ENCODE measurements at regions not wholly inside any gene's neighbourhood (a gene's known extent, or its start where the extent isn't known, plus 50 kb on each side); places are given as distances from the start of the nearest gene placed in this dataset.

DNA sequence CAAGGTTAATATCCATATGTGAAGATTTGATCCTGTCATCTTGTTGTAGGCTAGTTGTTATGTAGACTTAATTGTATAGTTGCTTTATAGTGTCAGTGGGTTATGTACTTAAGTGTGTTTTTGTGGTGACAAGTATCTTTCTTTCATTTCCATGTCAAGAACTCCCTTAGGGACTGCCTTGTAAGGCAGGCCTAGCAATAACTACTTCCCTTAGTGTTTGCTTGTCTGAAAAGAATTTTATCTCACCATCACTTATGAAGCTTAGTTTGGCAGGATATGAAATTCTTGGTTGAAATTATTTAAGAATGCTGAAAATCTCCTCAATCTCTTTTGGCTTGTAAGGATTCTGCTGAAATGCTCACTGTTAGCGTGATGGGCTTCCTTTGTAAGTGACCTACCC is 467.6 kb downstream of the CDH2 start:
- Histone ChIP-seq H3K4me2 (ENCODE audit: control insufficient read depth, insufficient read depth) (no peak overlapping the region), H3K27me3 (replicated peaks in 1 of 2; ENCODE audit: control insufficient read depth in 2 of 2, insufficient read depth in 2 of 2, low read length in 1 of 2) (no peaks in the 10 kb centered on the region), H3K36me3 (ENCODE audit: control insufficient read depth in 2 of 2, insufficient read depth in 2 of 2, low read length in 1 of 2) (no peaks in the 10 kb centered on the region), H3K9me3 (replicated peaks; ENCODE audit: control insufficient read depth, insufficient read depth, low read length) (no peaks in the 10 kb centered on the region), H3K79me2 (ENCODE audit: control insufficient read depth, insufficient read depth, low read length) (no peaks in the 10 kb centered on the region), H4K20me1 (ENCODE audit: control insufficient read depth, insufficient read depth) (no peaks in the 10 kb centered on the region), H2AFZ (ENCODE audit: control insufficient read depth, low read depth, low read length) (no peak overlapping the region), H3K4me3 (no peak overlapping the region), H3K9ac (ENCODE audit: control insufficient read depth, insufficient read depth, low read length) (no peak overlapping the region), H3K27ac (ENCODE audit: control insufficient read depth, insufficient read depth) (no peak overlapping the region), H3K4me1 (ENCODE audit: control insufficient read depth, insufficient read depth, low read length) (no peaks in the 10 kb centered on the region)
- in situ Hi-C loops (cut with MboI) (no loop called here), intact Hi-C loops (cut with micrococcal nuclease; ENCODE audit: unreplicated experiment) (no loop called here)
- ChIA-PET CTCF (no interaction called here), RAD21 (ENCODE audit: unreplicated experiment) (no interaction called here), SMC1A (ENCODE audit: uncharacterized antibody, unreplicated experiment) (no interaction called here), POLR2A (no interaction called here)
- BruUV-seq (replicated peaks) = no TSS peak
- DNase-seq (ENCODE audit: low read depth, low spot score) = no peak
- ATAC-seq = no peak
- 0% methylated on average over 1 of the region's 1 CpG for WGBS (ENCODE audit: insufficient coverage, insufficient replicate concordance, low lambda C conversion rate, missing lambda C conversion rate)
- FAIRE-seq = no peak
- TF ChIP-seq, protein P1, sequence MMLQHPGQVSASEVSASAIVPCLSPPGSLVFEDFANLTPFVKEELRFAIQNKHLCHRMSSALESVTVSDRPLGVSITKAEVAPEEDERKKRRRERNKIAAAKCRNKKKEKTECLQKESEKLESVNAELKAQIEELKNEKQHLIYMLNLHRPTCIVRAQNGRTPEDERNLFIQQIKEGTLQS (IDR thresholded peaks at IDR 0.05; ENCODE audit: borderline replicate concordance, extremely low read depth, low read depth, low read length) = no peak
- TF ChIP-seq, protein P2, sequence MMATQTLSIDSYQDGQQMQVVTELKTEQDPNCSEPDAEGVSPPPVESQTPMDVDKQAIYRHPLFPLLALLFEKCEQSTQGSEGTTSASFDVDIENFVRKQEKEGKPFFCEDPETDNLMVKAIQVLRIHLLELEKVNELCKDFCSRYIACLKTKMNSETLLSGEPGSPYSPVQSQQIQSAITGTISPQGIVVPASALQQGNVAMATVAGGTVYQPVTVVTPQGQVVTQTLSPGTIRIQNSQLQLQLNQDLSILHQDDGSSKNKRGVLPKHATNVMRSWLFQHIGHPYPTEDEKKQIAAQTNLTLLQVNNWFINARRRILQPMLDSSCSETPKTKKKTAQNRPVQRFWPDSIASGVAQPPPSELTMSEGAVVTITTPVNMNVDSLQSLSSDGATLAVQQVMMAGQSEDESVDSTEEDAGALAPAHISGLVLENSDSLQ (IDR thresholded peaks at IDR 0.05) = no peak
- no peak for TF ChIP-seq IRF4 (IDR thresholded peaks at IDR 0.05; ENCODE audit: low read depth, low read length)
- no peak for TF ChIP-seq GATAD2B (conservative IDR thresholded peaks at IDR 0.05; ENCODE audit: low read depth)
- no peak for TF ChIP-seq MEF2B (IDR thresholded peaks at IDR 0.05; ENCODE audit: partially characterized antibody, poor library complexity, severe bottlenecking)
- TF ChIP-seq, protein P3, sequence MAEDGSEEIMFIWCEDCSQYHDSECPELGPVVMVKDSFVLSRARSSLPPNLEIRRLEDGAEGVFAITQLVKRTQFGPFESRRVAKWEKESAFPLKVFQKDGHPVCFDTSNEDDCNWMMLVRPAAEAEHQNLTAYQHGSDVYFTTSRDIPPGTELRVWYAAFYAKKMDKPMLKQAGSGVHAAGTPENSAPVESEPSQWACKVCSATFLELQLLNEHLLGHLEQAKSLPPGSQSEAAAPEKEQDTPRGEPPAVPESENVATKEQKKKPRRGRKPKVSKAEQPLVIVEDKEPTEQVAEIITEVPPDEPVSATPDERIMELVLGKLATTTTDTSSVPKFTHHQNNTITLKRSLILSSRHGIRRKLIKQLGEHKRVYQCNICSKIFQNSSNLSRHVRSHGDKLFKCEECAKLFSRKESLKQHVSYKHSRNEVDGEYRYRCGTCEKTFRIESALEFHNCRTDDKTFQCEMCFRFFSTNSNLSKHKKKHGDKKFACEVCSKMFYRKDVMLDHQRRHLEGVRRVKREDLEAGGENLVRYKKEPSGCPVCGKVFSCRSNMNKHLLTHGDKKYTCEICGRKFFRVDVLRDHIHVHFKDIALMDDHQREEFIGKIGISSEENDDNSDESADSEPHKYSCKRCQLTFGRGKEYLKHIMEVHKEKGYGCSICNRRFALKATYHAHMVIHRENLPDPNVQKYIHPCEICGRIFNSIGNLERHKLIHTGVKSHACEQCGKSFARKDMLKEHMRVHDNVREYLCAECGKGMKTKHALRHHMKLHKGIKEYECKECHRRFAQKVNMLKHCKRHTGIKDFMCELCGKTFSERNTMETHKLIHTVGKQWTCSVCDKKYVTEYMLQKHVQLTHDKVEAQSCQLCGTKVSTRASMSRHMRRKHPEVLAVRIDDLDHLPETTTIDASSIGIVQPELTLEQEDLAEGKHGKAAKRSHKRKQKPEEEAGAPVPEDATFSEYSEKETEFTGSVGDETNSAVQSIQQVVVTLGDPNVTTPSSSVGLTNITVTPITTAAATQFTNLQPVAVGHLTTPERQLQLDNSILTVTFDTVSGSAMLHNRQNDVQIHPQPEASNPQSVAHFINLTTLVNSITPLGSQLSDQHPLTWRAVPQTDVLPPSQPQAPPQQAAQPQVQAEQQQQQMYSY (CRISPR knock-in tag; IDR thresholded peaks at IDR 0.05) = no peak
- TF ChIP-seq TARDBP (IDR thresholded peaks at IDR 0.05; ENCODE audit: borderline replicate concordance) = no peak
- TF ChIP-seq NFYB (IDR thresholded peaks at IDR 0.05; ENCODE audit: insufficient read depth, low read depth, low read length) = no peak
- no peak for TF ChIP-seq CBX3 (IDR thresholded peaks at IDR 0.05; ENCODE audit: borderline replicate concordance, low read depth)
- no peak for TF ChIP-seq SMAD1 (IDR thresholded peaks at IDR 0.05; ENCODE audit: low read depth, partially characterized antibody)
- no peak for TF ChIP-seq RAD51 (IDR thresholded peaks at IDR 0.05)
- TF ChIP-seq, protein P4, sequence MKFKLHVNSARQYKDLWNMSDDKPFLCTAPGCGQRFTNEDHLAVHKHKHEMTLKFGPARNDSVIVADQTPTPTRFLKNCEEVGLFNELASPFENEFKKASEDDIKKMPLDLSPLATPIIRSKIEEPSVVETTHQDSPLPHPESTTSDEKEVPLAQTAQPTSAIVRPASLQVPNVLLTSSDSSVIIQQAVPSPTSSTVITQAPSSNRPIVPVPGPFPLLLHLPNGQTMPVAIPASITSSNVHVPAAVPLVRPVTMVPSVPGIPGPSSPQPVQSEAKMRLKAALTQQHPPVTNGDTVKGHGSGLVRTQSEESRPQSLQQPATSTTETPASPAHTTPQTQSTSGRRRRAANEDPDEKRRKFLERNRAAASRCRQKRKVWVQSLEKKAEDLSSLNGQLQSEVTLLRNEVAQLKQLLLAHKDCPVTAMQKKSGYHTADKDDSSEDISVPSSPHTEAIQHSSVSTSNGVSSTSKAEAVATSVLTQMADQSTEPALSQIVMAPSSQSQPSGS (IDR thresholded peaks at IDR 0.05; ENCODE audit: low read length) = no peak
- no peak for TF ChIP-seq SRF (IDR thresholded peaks at IDR 0.05; ENCODE audit: low read depth in 2 of 2, low read length in 2 of 2)
- no peak for TF ChIP-seq SIX5 (IDR thresholded peaks at IDR 0.05; ENCODE audit: low read depth, low read length, severe bottlenecking)

Measured in GM12878 (cell line).